ENCODE measurements at regions not wholly inside any gene's neighbourhood (a gene's known extent, or its start where the extent isn't known, plus 50 kb on each side); places are given as distances from the start of the nearest gene placed in this dataset.

GRCh38 chr3:34200576-34200975, 402.1 kb downstream of the PDCD6IP start:
- DNase-seq: no peak

GRCh38 chr3:34202975-34203374, 404.5 kb downstream of the PDCD6IP start:
- DNase-seq: no peak

GRCh38 chr3:34203386-34203785, 405.0 kb downstream of the PDCD6IP start:
- no peak for DNase-seq

- no peak for DNase-seq
Observed at GRCh38 chr3:34207002-34207401, 408.6 kb downstream of the PDCD6IP start.

- no peak for DNase-seq
Observed at GRCh38 chr3:34207806-34208205, 409.4 kb downstream of the PDCD6IP start.

GRCh38 chr3:34212175-34212574, 413.7 kb downstream of the PDCD6IP start:
- DNase-seq: no peak

- DNase-seq: no peak
Observed at GRCh38 chr3:34212656-34213055, 414.2 kb downstream of the PDCD6IP start.

- DNase-seq: no peak
Observed at GRCh38 chr3:34213478-34213877, 415.0 kb downstream of the PDCD6IP start.

GRCh38 chr3:34216711-34217335, 418.4 kb downstream of the PDCD6IP start:
- no peak for DNase-seq

GRCh38 chr3:34218706-34219385, 420.4 kb downstream of the PDCD6IP start:
- no peak for DNase-seq

- DNase-seq: no peak
Observed at GRCh38 chr3:34219556-34219955, 421.1 kb downstream of the PDCD6IP start.

GRCh38 chr3:34225821-34226366, 427.5 kb downstream of the PDCD6IP start:
- no peak for DNase-seq

GRCh38 chr3:34229876-34230275, 431.4 kb downstream of the PDCD6IP start:
- no peak for DNase-seq

GRCh38 chr3:34235096-34235495, 436.7 kb downstream of the PDCD6IP start:
- DNase-seq: no peak

GRCh38 chr3:34237946-34238345, 439.5 kb downstream of the PDCD6IP start:
- DNase-seq: no peak

GRCh38 chr3:34238407-34238806, 440.0 kb downstream of the PDCD6IP start:
- DNase-seq: no peak

- DNase-seq: no peak
Observed at GRCh38 chr3:34239287-34239686, 440.9 kb downstream of the PDCD6IP start.

GRCh38 chr3:34239875-34240274, 441.4 kb downstream of the PDCD6IP start:
- no peak for DNase-seq

- DNase-seq: no peak
Observed at GRCh38 chr3:34247401-34247800, 449.0 kb downstream of the PDCD6IP start.

- no peak for DNase-seq
Observed at GRCh38 chr3:34248352-34248751, 449.9 kb downstream of the PDCD6IP start.

GRCh38 chr3:34254285-34254684, 455.9 kb downstream of the PDCD6IP start:
- DNase-seq: no peak

GRCh38 chr3:34256021-34256420, 457.6 kb downstream of the PDCD6IP start:
- DNase-seq: no peak

GRCh38 chr3:34256791-34257190, 458.4 kb downstream of the PDCD6IP start:
- DNase-seq: no peak

GRCh38 chr3:34258271-34258998, 460.0 kb downstream of the PDCD6IP start:
- DNase-seq: no peak

Measured in activated gamma-delta T cell treated with Interleukin-2 at 50 U/mL for 16 hours (primary cell).